T-helper 17 cell (primary cell): ENCODE measurements at regions not wholly inside any gene's neighbourhood (a gene's known extent, or its start where the extent isn't known, plus 50 kb on each side); places are given as distances from the start of the nearest gene placed in this dataset.
A peak's percentile ranks its signal among the peaks of the same experiment; 100 is the strongest.

Experiments used
- ATAC-seq: fragments of 150-1000 bp; cut with Tn5 transposase; 2 replicates; pipeline ENCODE4 v1.10.0; 2021; ENCODE audit warnings: mild to moderate bottlenecking, moderate library complexity
- DNase-seq, 3 donors: peaks; one replicate each; pipeline versions ENCODE4 v3.0.0 to v3.0.0-alpha.2; 2020 to 2021
- H3K9me3 ChIP-seq: one replicate; pipeline ENCODE4 v1.7.0; 2013; ENCODE audit warnings: low read length, mild to moderate bottlenecking; ENCODE audit not compliant: control insufficient read depth, poor library complexity, severe bottlenecking
- H3K27ac Mint-ChIP-seq: one replicate; pipeline ENCODE4 v1.8.0; 2022; ENCODE audit warnings: mild to moderate bottlenecking, moderate library complexity, mixed read lengths
- H3K27me3 Mint-ChIP-seq: one replicate; pipeline ENCODE4 v1.8.0; 2022; ENCODE audit warnings: mixed read lengths
- H3K36me3 Mint-ChIP-seq: one replicate; pipeline ENCODE4 v1.8.0; 2022; ENCODE audit warnings: low read depth, mixed read lengths
- H3K4me1 Mint-ChIP-seq: one replicate; pipeline ENCODE4 v1.8.0; 2022; ENCODE audit warnings: mild to moderate bottlenecking, mixed read lengths
- H3K4me3 Mint-ChIP-seq: one replicate; pipeline ENCODE4 v1.8.0; 2022; ENCODE audit warnings: mild to moderate bottlenecking, moderate library complexity, mixed read lengths

GRCh38 chr19:28881616-28882015 is 331.3 kb downstream of the UQCRFS1 start:
- no peaks in the 10 kb centered on the region for H3K4me1 Mint-ChIP-seq
- H3K9me3 ChIP-seq, result no peaks in the 10 kb centered on the region
- H3K27me3 Mint-ChIP-seq, result peaks cover 49% of the 10 kb centered on the region
- no peak for DNase-seq
- H3K27ac Mint-ChIP-seq, result no peak overlapping the region
- ATAC-seq, result no peak
- no peaks in the 10 kb centered on the region for H3K36me3 Mint-ChIP-seq
- no peak overlapping the region for H3K4me3 Mint-ChIP-seq

GRCh38 chr19:28880735-28881401 is 332.1 kb downstream of the UQCRFS1 start:
- no peak overlapping the region for H3K27ac Mint-ChIP-seq
- H3K9me3 ChIP-seq, result no peaks in the 10 kb centered on the region
- H3K4me1 Mint-ChIP-seq, result no peaks in the 10 kb centered on the region
- ATAC-seq, result no peak
- H3K4me3 Mint-ChIP-seq, result no peak overlapping the region
- DNase-seq, result no peak
- H3K36me3 Mint-ChIP-seq, result no peaks in the 10 kb centered on the region
- H3K27me3 Mint-ChIP-seq, result peaks cover 42% of the 10 kb centered on the region

GRCh38 chr19:28878862-28879566 is 333.9 kb downstream of the UQCRFS1 start:
- DNase-seq, result peak; percentile 7 to 21 (median 21)
- no peak overlapping the region for H3K27ac Mint-ChIP-seq
- no peaks in the 10 kb centered on the region for H3K36me3 Mint-ChIP-seq
- H3K27me3 Mint-ChIP-seq, result peaks cover 27% of the 10 kb centered on the region
- no peaks in the 10 kb centered on the region for H3K9me3 ChIP-seq
- ATAC-seq, result peak; percentile 30
- H3K4me1 Mint-ChIP-seq, result no peaks in the 10 kb centered on the region
- H3K4me3 Mint-ChIP-seq, result no peak overlapping the region

GRCh38 chr19:28876609-28877123 is 336.3 kb downstream of the UQCRFS1 start:
- DNase-seq, result no peak

GRCh38 chr19:28874742-28875141 is 338.2 kb downstream of the UQCRFS1 start:
- Mint-ChIP-seq H3K27ac (no peak overlapping the region), H3K36me3 (no peaks in the 10 kb centered on the region), H3K4me1 (no peaks in the 10 kb centered on the region), H3K27me3 (peaks cover 10% of the 10 kb centered on the region), H3K4me3 (no peak overlapping the region)
- no peaks in the 10 kb centered on the region for H3K9me3 ChIP-seq
- ATAC-seq (no peak), DNase-seq (no peak)

More at GRCh38 chr19:28876609-28877123, 336.3 kb downstream of the UQCRFS1 start:
- H3K4me3 Mint-ChIP-seq, result no peak overlapping the region
- no peaks in the 10 kb centered on the region for H3K36me3 Mint-ChIP-seq
- ATAC-seq, result no peak
- H3K27ac Mint-ChIP-seq, result no peak overlapping the region
- H3K4me1 Mint-ChIP-seq, result no peaks in the 10 kb centered on the region
- H3K27me3 Mint-ChIP-seq, result peaks cover 5% of the 10 kb centered on the region
- no peaks in the 10 kb centered on the region for H3K9me3 ChIP-seq

GRCh38 chr19:28873301-28873700 is 339.6 kb downstream of the UQCRFS1 start:
- DNase-seq (no peak), ATAC-seq (no peak)
- Mint-ChIP-seq H3K27ac (no peak overlapping the region), H3K4me3 (no peak overlapping the region), H3K4me1 (no peaks in the 10 kb centered on the region), H3K27me3 (peaks cover 10% of the 10 kb centered on the region), H3K36me3 (no peaks in the 10 kb centered on the region)
- no peaks in the 10 kb centered on the region for H3K9me3 ChIP-seq

- no peaks in the 10 kb centered on the region for H3K9me3 ChIP-seq
- ATAC-seq, result no peak
- Mint-ChIP-seq H3K4me1 (no peaks in the 10 kb centered on the region), H3K36me3 (no peaks in the 10 kb centered on the region), H3K27ac (no peak overlapping the region), H3K4me3 (no peak overlapping the region), H3K27me3 (peaks cover 6% of the 10 kb centered on the region)
- no peak for DNase-seq
Measured at GRCh38 chr19:28871099-28871725, 341.7 kb downstream of the UQCRFS1 start.

- ATAC-seq (no peak), DNase-seq (no peak)
- Mint-ChIP-seq H3K27ac (no peak overlapping the region), H3K36me3 (no peaks in the 10 kb centered on the region), H3K4me1 (no peaks in the 10 kb centered on the region), H3K27me3 (peaks cover 6% of the 10 kb centered on the region), H3K4me3 (no peak overlapping the region)
- no peaks in the 10 kb centered on the region for H3K9me3 ChIP-seq
Measured at GRCh38 chr19:28869459-28869858, 343.5 kb downstream of the UQCRFS1 start.

GRCh38 chr19:28868836-28869235 is 344.1 kb downstream of the UQCRFS1 start:
- no peaks in the 10 kb centered on the region for H3K36me3 Mint-ChIP-seq
- DNase-seq, result no peak
- no peak for ATAC-seq
- H3K27ac Mint-ChIP-seq, result no peak overlapping the region
- no peak overlapping the region for H3K4me3 Mint-ChIP-seq
- peaks cover 6% of the 10 kb centered on the region for H3K27me3 Mint-ChIP-seq
- no peaks in the 10 kb centered on the region for H3K4me1 Mint-ChIP-seq
- no peaks in the 10 kb centered on the region for H3K9me3 ChIP-seq

- DNase-seq (no peak), ATAC-seq (no peak)
- H3K9me3 ChIP-seq, result no peaks in the 10 kb centered on the region
- peaks cover 6% of the 10 kb centered on the region for H3K27me3 Mint-ChIP-seq
- H3K4me3 Mint-ChIP-seq, result no peak overlapping the region
- H3K36me3 Mint-ChIP-seq, result no peaks in the 10 kb centered on the region
- no peak overlapping the region for H3K27ac Mint-ChIP-seq
- no peaks in the 10 kb centered on the region for H3K4me1 Mint-ChIP-seq
Measured at GRCh38 chr19:28867978-28868377, 345.0 kb downstream of the UQCRFS1 start.

- Mint-ChIP-seq H3K4me1 (no peaks in the 10 kb centered on the region), H3K36me3 (no peaks in the 10 kb centered on the region), H3K27ac (no peak overlapping the region), H3K4me3 (no peak overlapping the region), H3K27me3 (peaks cover 12% of the 10 kb centered on the region)
- DNase-seq, result no peak
- H3K9me3 ChIP-seq, result no peaks in the 10 kb centered on the region
- no peak for ATAC-seq
Measured at GRCh38 chr19:28864577-28865042, 348.3 kb downstream of the UQCRFS1 start.

GRCh38 chr19:28864024-28864503 is 348.9 kb downstream of the UQCRFS1 start:
- Mint-ChIP-seq H3K4me3 (no peak overlapping the region), H3K27me3 (peaks cover 12% of the 10 kb centered on the region), H3K27ac (no peak overlapping the region), H3K4me1 (no peaks in the 10 kb centered on the region), H3K36me3 (no peaks in the 10 kb centered on the region)
- no peaks in the 10 kb centered on the region for H3K9me3 ChIP-seq
- no peak for ATAC-seq
- DNase-seq, result no peak

- no peak overlapping the region for H3K27ac Mint-ChIP-seq
- DNase-seq, result no peak
- no peaks in the 10 kb centered on the region for H3K4me1 Mint-ChIP-seq
- ATAC-seq, result no peak
- H3K4me3 Mint-ChIP-seq, result no peak overlapping the region
- peaks cover 12% of the 10 kb centered on the region for H3K27me3 Mint-ChIP-seq
- no peaks in the 10 kb centered on the region for H3K36me3 Mint-ChIP-seq
- no peaks in the 10 kb centered on the region for H3K9me3 ChIP-seq
Measured at GRCh38 chr19:28862238-28862637, 350.7 kb downstream of the UQCRFS1 start.
